ENCODE measurements at regions not wholly inside any gene's neighbourhood (a gene's known extent, or its start where the extent isn't known, plus 50 kb on each side); places are given as distances from the start of the nearest gene placed in this dataset.
"Not testable (repeated sequence)": the region's sequence is repeated elsewhere in the genome, so short reads cannot be mapped to it uniquely, and the experiment has no call there.

- DNase-seq (ENCODE audit: low read depth); H3K4me3 ChIP-seq (ENCODE audit: low read depth, low read length): not testable (repeated sequence)
These were observed 104.7 kb upstream of the PLGLB2 start for GRCh38 chr2:87643165-87643564.

DNA sequence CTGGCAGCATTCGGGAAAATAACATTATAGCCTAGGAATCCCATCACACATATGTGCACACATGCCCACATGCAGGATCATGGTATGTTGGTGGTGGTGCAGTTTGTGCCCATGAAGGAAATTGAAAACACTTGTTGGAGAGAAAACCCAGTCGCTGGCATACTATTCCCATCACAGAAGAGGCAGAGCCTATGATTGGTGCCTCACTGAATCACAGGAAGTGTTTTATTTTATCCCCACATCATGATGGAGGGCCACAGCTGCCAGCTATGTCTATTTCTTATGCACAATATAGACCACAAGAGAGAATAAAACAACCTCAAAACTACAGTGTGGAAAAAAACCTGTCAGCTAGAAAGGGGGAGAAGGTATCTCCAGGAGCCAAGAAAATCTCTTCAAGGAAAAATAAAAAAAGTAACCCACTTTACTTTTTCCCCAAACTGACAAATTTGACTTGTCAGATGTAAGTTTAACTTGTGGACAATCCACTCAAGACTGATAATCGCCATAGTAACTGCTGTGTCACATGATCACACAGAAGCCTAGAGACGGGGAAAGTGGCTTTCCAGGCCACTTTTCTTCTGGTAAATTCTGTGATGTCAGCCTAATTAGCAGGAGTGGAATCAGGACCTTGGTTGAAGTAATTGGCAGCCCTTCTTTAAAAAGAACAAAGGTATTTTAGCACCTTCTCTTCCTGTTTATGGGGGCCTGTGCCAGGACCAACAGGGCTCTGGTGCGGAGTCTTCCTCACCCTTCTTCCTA lies 100.0 kb upstream of the PLGLB2 start:
- H3K4me3 ChIP-seq (ENCODE audit: low read depth, low read length); DNase-seq (ENCODE audit: low read depth): not testable (repeated sequence)

DNA sequence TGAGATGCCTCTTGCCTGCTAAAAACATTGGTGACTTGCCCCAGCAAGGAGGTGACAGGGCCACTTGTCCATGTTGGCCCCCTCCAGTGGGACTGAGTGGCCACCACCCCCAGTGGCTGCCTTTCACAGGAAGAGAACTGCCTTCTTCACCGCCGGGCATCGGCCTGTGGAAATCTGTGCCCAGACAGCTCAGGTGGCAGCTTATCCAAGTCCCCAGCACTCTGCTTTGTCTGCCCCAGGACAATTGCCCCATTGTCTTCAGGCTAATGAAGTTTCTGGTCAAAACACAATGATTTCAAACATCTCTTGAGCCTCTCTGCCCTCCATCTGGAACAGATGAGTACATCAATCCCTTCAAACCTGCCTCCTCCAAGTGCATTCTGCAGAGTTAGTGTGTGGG lies 99.1 kb upstream of the PLGLB2 start:
- DNase-seq (ENCODE audit: low read depth); H3K4me3 ChIP-seq (ENCODE audit: low read depth, low read length): not testable (repeated sequence)

GRCh38 chr2:87649871-87650270 lies 98.0 kb upstream of the PLGLB2 start:
- H3K4me3 ChIP-seq (ENCODE audit: low read depth, low read length); DNase-seq (ENCODE audit: low read depth): not testable (repeated sequence)

- not testable (repeated sequence) for DNase-seq (ENCODE audit: low read depth); H3K4me3 ChIP-seq (ENCODE audit: low read depth, low read length)
These were observed 97.0 kb upstream of the PLGLB2 start for GRCh38 chr2:87650837-87651236.

DNA sequence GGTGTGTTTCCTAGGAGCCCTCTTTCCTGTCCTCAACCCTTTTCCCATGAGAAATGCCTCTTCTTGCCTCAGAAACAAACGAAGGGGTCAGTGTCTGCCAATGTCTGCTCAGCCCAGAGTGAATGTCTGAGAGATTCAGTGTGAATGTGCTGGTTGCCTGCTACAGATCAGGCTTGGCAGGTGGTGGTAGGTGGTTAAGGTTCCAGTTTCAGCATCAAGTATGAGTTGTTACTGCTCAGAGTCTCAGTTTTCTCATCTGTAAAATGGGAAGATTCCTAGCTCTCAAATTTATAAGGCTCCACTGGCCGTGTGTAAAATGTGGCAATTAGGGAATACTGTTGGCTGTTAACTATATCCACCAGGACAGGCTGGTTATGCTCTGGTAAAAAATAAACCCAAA lies 96.3 kb upstream of the PLGLB2 start:
- H3K4me3 ChIP-seq (ENCODE audit: low read depth, low read length); DNase-seq (ENCODE audit: low read depth): not testable (repeated sequence)

DNA sequence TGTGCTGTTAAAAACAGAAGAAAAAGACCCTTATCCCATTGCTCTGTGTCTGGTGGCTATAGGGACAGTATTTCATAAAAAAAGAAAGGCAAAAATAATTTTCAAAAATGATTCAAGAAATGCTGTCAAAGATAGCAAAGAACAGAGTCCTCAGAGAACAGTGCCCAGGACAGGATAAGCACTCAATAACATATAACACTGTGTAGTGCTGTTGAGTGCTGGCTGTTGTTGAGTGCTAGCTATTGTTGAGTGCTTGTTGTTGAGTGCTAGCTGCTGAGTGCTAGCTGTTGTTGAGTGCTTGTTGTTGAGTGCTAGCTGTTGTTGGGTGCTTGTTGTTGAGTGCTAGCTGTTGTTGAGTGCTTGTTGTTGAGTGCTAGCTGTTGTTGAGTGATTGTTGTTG lies 94.5 kb upstream of the PLGLB2 start:
- H3K4me3 ChIP-seq (ENCODE audit: low read depth, low read length); DNase-seq (ENCODE audit: low read depth): not testable (repeated sequence)

GRCh38 chr2:87654136-87654814 lies 93.6 kb upstream of the PLGLB2 start:
- DNase-seq (ENCODE audit: low read depth) = not testable (repeated sequence)

DNA sequence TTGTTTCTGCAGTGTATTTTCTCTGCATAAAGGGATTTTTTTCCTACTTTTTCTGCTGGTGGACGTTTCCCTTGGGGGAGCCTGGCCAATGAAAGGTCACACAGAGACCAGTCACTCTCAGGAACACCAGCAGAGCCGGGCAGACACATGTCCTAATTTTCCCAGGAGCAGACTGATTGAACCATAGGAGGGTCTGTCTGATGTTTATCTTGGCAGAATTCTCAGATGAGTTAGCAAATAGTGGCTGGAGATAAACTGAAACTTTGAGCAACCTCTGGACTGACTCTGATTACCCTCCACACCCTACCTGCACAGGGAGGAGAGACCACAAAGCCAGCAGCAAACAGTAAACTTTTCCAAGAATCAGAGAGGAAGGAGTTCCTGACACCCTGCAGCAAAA lies 90.0 kb upstream of the PLGLB2 start:
- not testable (repeated sequence) for H3K4me3 ChIP-seq (ENCODE audit: low read depth, low read length)

More at GRCh38 chr2:87654136-87654814, 93.6 kb upstream of the PLGLB2 start:
- H3K4me3 ChIP-seq (ENCODE audit: low read depth, low read length) = not testable (repeated sequence)

DNA sequence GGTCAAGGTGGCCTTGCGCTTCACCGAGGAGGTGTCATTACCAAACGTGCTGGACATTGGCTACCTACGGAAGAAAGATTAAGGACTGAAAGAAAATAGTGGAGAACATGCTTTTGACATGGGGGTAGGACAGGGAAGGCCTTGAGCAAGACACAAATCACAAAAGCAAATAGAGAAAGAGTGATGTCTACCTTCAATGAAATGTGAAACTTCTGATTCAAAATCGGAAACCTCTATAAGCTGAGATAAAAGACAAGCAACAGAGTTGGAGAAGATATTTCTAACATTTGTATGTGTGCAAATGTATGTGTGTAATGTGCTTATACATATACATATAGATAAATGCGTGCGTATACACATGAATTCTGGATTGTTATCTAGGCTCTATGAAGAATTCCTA lies 89.5 kb upstream of the PLGLB2 start:
- not testable (repeated sequence) for H3K4me3 ChIP-seq (ENCODE audit: low read depth, low read length); DNase-seq (ENCODE audit: low read depth)

More for the DNA sequence above, 90.0 kb upstream of the PLGLB2 start:
- not testable (repeated sequence) for DNase-seq (ENCODE audit: low read depth)

GRCh38 chr2:87658976-87659375 lies 88.9 kb upstream of the PLGLB2 start:
- H3K4me3 ChIP-seq (ENCODE audit: low read depth, low read length); DNase-seq (ENCODE audit: low read depth): not testable (repeated sequence)

DNA sequence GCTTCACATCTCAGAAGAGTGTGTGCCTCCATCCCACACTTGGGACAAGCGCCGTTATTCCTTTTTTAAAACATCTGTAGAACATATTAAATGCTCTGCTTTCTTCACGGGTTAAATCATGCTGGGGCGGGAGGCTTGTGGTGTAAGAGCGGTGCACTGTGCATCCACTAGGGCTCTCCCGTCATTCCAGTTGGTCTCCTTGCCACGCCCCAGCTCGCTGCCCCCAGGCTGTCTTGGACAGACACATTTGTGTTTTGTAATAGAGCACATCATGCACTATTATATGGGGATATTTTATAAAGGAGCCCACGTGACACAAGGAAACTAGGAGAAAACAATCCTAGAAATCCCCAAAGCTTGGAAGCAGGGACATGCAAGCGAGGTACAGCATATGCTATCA lies 87.7 kb upstream of the PLGLB2 start:
- H3K4me3 ChIP-seq (ENCODE audit: low read depth, low read length) = not testable (repeated sequence)

DNA sequence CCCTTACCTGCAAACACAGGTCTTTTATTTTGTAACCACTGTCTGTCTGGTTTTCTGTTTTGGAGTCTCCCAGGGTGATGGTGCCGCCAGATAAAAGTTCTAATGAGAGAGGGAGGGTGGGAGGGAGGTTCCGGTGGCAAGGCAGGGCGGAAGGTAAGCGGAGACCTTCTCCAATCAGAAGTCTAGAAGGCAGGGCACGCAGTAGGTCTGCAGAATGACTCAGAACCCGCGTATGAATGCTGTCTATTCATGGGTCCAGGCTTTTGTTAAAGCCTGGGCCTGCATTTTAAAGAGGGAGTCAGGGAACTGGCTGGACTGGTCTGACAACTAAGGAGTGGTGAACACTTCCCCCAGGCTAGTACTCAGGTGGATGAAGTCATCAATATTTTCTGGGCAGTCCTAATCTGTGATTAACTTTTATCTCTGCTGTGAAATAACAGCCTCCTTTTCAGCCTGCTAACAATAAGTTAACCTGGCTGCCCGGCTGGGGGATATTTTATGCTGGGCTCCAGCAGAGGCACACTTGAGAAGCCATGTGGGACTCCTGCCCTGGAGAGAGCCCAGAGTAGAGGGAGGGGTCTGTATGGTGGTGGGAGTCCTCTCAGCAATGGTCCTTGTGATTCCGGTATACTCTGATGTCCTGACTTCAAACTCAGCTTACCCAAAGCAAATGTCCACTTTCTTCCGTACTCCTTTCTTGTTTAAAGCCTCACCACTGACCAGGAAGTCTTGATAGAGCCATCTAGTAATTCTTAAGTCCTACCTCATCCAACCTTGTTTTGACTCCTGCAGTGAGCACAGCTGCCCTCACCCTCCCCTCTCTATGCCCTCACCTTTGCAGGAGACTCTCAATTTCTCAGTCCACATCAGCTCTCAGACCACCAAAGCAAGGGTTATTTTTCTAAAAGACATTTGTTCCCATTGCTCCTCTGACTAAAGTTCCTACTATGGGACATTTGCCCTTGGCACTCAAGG lies 85.3 kb upstream of the PLGLB2 start:
- DNase-seq (ENCODE audit: low read depth); H3K4me3 ChIP-seq (ENCODE audit: low read depth, low read length): not testable (repeated sequence)

More for the DNA sequence above, 87.7 kb upstream of the PLGLB2 start:
- DNase-seq (ENCODE audit: low read depth) = not testable (repeated sequence)

- DNase-seq (ENCODE audit: low read depth); H3K4me3 ChIP-seq (ENCODE audit: low read depth, low read length): not testable (repeated sequence)
These were observed 84.5 kb upstream of the PLGLB2 start for GRCh38 chr2:87663347-87663746.

DNA sequence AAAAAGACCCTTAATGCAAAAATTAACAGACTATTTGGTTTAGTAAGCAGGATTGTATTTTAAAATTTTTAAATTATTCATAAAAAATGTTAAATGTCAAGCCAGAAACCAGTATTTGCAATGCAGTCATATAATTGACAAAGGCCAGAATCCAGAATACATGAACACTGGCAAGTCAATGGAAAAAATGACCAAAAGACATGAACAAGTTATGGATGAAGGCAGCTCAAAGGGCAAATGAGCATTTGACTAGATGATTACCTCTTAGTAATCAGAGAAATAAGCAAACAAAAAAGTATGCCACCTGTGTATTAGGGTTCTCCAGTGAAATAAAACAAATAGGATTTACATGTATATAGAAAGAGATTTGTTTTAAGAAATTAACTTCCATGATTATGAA lies 80.9 kb upstream of the PLGLB2 start:
- H3K4me3 ChIP-seq (ENCODE audit: low read depth, low read length); DNase-seq (ENCODE audit: low read depth): not testable (repeated sequence)

- not testable (repeated sequence) for DNase-seq (ENCODE audit: low read depth); H3K4me3 ChIP-seq (ENCODE audit: low read depth, low read length)
These were observed 79.5 kb upstream of the PLGLB2 start for GRCh38 chr2:87668361-87668760.

GRCh38 chr2:87669633-87670231 lies 78.2 kb upstream of the PLGLB2 start:
- not testable (repeated sequence) for H3K4me3 ChIP-seq (ENCODE audit: low read depth, low read length); DNase-seq (ENCODE audit: low read depth)

DNA sequence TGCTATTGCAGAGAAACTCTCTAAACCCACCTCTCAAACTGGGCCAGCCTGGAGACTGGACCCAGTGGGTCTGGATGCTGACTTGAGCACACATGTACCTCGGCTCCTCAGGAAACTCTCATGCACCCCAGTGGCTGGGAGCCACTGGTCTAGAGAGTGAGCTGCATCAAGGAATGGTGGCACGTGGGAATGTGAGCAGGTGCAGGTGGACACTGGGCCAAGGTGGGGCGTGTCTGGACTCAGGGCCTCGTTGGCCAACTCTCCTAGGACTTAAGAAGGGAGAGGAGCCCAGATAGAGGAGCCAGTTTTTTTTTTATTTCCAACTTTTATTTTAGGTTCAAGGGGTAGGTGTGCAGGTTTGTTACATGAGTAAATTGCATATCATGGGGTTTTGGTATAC lies 75.5 kb upstream of the PLGLB2 start:
- not testable (repeated sequence) for H3K4me3 ChIP-seq (ENCODE audit: low read depth, low read length); DNase-seq (ENCODE audit: low read depth)

- not testable (repeated sequence) for DNase-seq (ENCODE audit: low read depth); H3K4me3 ChIP-seq (ENCODE audit: low read depth, low read length)
These were observed 73.2 kb upstream of the PLGLB2 start for GRCh38 chr2:87674729-87675128.
